Neuron (in vitro differentiated cells): ENCODE measurements at regions not wholly inside any gene's neighbourhood (a gene's known extent, or its start where the extent isn't known, plus 50 kb on each side); places are given as distances from the start of the nearest gene placed in this dataset.
"Not testable (repeated sequence)": the region's sequence is repeated elsewhere in the genome, so short reads cannot be mapped to it uniquely, and the experiment has no call there.

ENCODE experiments used
- H2AFZ ChIP-seq: one replicate; pipeline ENCODE4 v1.6.1; 2013; ENCODE audit warnings: low read depth, mild to moderate bottlenecking, inconsistent platforms, low read length, moderate library complexity
- H3K27me3 ChIP-seq: one replicate; pipeline ENCODE4 v1.6.1; 2013; ENCODE audit warnings: low read length; ENCODE audit not compliant: insufficient read depth
- H3K36me3 ChIP-seq: one replicate; pipeline ENCODE4 v1.6.1; 2013; ENCODE audit warnings: low read length; ENCODE audit not compliant: insufficient read depth
- H3K4me1 ChIP-seq: one replicate; pipeline ENCODE4 v1.6.1; 2013; ENCODE audit warnings: low read length; ENCODE audit not compliant: insufficient read depth
- H3K4me3 ChIP-seq: 2 replicates; pipeline ENCODE4 v1.5.1; 2013; ENCODE audit warnings: mild to moderate bottlenecking, low read length, moderate library complexity
- H3K9me3 ChIP-seq: one replicate; pipeline ENCODE4 v1.6.1; 2013; ENCODE audit warnings: low read length

GRCh38 chr2:161046876-161047275 lies 113.4 kb upstream of the TANK start:
- Histone ChIP-seq H3K4me3 (no peak overlapping the region), H3K4me1 (peaks cover 35% of the 10 kb centered on the region), H3K36me3 (no peaks in the 10 kb centered on the region), H3K27me3 (no peaks in the 10 kb centered on the region), H2AFZ (no peak overlapping the region), H3K9me3 (no peaks in the 10 kb centered on the region)

GRCh38 chr2:161048317-161048716 lies 111.9 kb upstream of the TANK start:
- Histone ChIP-seq H3K27me3 (no peaks in the 10 kb centered on the region), H3K4me1 (peaks cover 21% of the 10 kb centered on the region), H3K9me3 (no peaks in the 10 kb centered on the region)

GRCh38 chr2:161049559-161049958 lies 110.7 kb upstream of the TANK start:
- Histone ChIP-seq H3K4me1 (peaks cover 8% of the 10 kb centered on the region), H2AFZ (no peak overlapping the region), H3K36me3 (no peaks in the 10 kb centered on the region), H3K9me3 (no peaks in the 10 kb centered on the region), H3K27me3 (no peaks in the 10 kb centered on the region), H3K4me3 (no peak overlapping the region)

More at GRCh38 chr2:161048317-161048716, 111.9 kb upstream of the TANK start:
- H3K36me3 ChIP-seq, result no peaks in the 10 kb centered on the region
- no peak overlapping the region for H2AFZ ChIP-seq
- no peak overlapping the region for H3K4me3 ChIP-seq

- Histone ChIP-seq H3K9me3 (peaks cover 3% of the 10 kb centered on the region), H3K27me3 (no peaks in the 10 kb centered on the region), H3K36me3 (no peaks in the 10 kb centered on the region), H2AFZ (no peak overlapping the region), H3K4me3 (no peak overlapping the region), H3K4me1 (peaks cover 7% of the 10 kb centered on the region)
Observed at GRCh38 chr2:161052214-161052613, 108.0 kb upstream of the TANK start.

- Histone ChIP-seq H2AFZ (peak overlapping the region; percentile 46), H3K27me3 (no peaks in the 10 kb centered on the region), H3K4me1 (peaks cover 7% of the 10 kb centered on the region), H3K36me3 (no peaks in the 10 kb centered on the region), H3K4me3 (no peak overlapping the region), H3K9me3 (peaks cover 3% of the 10 kb centered on the region)
Observed at GRCh38 chr2:161055289-161055688, 104.9 kb upstream of the TANK start.

GRCh38 chr2:161059388-161059787 lies 100.8 kb upstream of the TANK start:
- Histone ChIP-seq H2AFZ (no peak overlapping the region), H3K27me3 (no peaks in the 10 kb centered on the region), H3K9me3 (peaks cover 3% of the 10 kb centered on the region), H3K4me3 (no peak overlapping the region), H3K4me1 (peaks cover 19% of the 10 kb centered on the region), H3K36me3 (no peaks in the 10 kb centered on the region)

- H3K9me3 ChIP-seq, result no peaks in the 10 kb centered on the region
- H2AFZ ChIP-seq, result no peak overlapping the region
- no peak overlapping the region for H3K4me3 ChIP-seq
- H3K27me3 ChIP-seq, result no peaks in the 10 kb centered on the region
- no peaks in the 10 kb centered on the region for H3K36me3 ChIP-seq
- peaks cover 12% of the 10 kb centered on the region for H3K4me1 ChIP-seq
Observed at GRCh38 chr2:161061786-161062185, 98.4 kb upstream of the TANK start.

- peaks cover 12% of the 10 kb centered on the region for H3K4me1 ChIP-seq
- H3K4me3 ChIP-seq, result peak overlapping the region; percentile 3
- H3K36me3 ChIP-seq, result no peaks in the 10 kb centered on the region
- H2AFZ ChIP-seq, result peak overlapping the region; percentile 68
- H3K27me3 ChIP-seq, result no peaks in the 10 kb centered on the region
- H3K9me3 ChIP-seq, result no peaks in the 10 kb centered on the region
Observed at GRCh38 chr2:161063157-161063945, 96.9 kb upstream of the TANK start.

- Histone ChIP-seq H3K36me3 (no peaks in the 10 kb centered on the region), H3K9me3 (no peaks in the 10 kb centered on the region), H3K27me3 (no peaks in the 10 kb centered on the region), H3K4me3 (no peak overlapping the region), H3K4me1 (peaks cover 12% of the 10 kb centered on the region), H2AFZ (peak overlapping the region; percentile 68)
Observed at GRCh38 chr2:161063946-161064306, 96.3 kb upstream of the TANK start.

GRCh38 chr2:161067846-161068350 lies 92.3 kb upstream of the TANK start:
- no peaks in the 10 kb centered on the region for H3K27me3 ChIP-seq
- H3K36me3 ChIP-seq, result no peaks in the 10 kb centered on the region
- H3K4me3 ChIP-seq, result no peak overlapping the region
- H2AFZ ChIP-seq, result no peak overlapping the region
- H3K4me1 ChIP-seq, result peaks cover 7% of the 10 kb centered on the region
- H3K9me3 ChIP-seq, result no peaks in the 10 kb centered on the region

- H2AFZ ChIP-seq, result no peak overlapping the region
- H3K4me1 ChIP-seq, result no peaks in the 10 kb centered on the region
- H3K9me3 ChIP-seq, result no peaks in the 10 kb centered on the region
- no peaks in the 10 kb centered on the region for H3K36me3 ChIP-seq
- H3K4me3 ChIP-seq, result no peak overlapping the region
- H3K27me3 ChIP-seq, result no peaks in the 10 kb centered on the region
Observed at GRCh38 chr2:161068670-161069069, 91.6 kb upstream of the TANK start.

- Histone ChIP-seq H3K36me3 (no peaks in the 10 kb centered on the region), H3K4me3 (no peak overlapping the region), H2AFZ (no peak overlapping the region), H3K4me1 (no peaks in the 10 kb centered on the region), H3K27me3 (no peaks in the 10 kb centered on the region), H3K9me3 (no peaks in the 10 kb centered on the region)
Observed at GRCh38 chr2:161070693-161071479, 89.3 kb upstream of the TANK start.

- H3K27me3 ChIP-seq, H2AFZ ChIP-seq, H3K36me3 ChIP-seq, H3K9me3 ChIP-seq, H3K4me1 ChIP-seq, H3K4me3 ChIP-seq: not testable (repeated sequence)
Observed at GRCh38 chr2:161072436-161072835, 87.8 kb upstream of the TANK start.
